ENCODE measurements at regions not wholly inside any gene's neighbourhood (a gene's known extent, or its start where the extent isn't known, plus 50 kb on each side); places are given as distances from the start of the nearest gene placed in this dataset.

DNA sequence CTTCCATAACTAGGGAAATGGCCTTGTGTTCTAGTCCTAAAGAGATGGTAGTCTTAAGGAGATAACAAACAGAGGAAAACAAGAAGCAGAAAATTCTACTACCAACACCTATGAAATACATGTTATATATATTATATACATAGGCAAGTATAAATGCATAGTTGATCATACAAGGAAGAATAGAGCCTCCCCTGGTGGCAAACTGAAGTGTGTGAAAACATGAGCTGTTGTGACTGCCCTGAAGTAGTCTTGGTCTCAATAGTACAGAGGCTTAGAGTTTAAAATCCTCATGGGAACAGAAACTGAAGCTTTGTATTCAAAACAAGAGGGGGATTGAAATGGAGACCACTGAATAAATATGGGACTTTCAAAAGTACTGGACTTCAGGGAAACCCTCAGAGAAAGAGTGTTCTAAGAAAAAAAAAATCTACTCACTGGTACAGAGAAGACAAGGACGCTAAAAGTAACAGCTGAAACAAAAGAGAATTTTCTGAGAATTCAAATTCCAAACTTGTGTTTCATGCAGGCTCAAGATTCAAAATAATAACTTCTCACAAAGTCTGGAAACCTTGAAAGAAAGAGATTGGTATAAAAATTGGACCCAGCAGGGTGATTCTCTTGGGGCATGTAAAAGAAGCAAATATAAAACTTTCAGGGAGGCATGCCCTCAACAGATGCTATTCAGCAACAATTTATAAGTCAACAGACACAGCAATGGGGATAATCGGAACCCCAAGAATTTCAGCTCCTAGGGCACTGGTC, 59.7 kb upstream of the SAMD3 start:
- Mint-ChIP-seq H3K27me3 (no peaks in the 10 kb centered on the region), H3K27ac (no peak overlapping the region), H3K4me1 (ENCODE audit: low read depth) (no peaks in the 10 kb centered on the region), H3K36me3 (ENCODE audit: insufficient read depth) (no peaks in the 10 kb centered on the region), H3K4me3 (ENCODE audit: low read depth) (no peak overlapping the region), H3K9me3 (ENCODE audit: low read depth) (peaks cover 5% of the 10 kb centered on the region)
- TF ChIP-seq, protein P1, sequence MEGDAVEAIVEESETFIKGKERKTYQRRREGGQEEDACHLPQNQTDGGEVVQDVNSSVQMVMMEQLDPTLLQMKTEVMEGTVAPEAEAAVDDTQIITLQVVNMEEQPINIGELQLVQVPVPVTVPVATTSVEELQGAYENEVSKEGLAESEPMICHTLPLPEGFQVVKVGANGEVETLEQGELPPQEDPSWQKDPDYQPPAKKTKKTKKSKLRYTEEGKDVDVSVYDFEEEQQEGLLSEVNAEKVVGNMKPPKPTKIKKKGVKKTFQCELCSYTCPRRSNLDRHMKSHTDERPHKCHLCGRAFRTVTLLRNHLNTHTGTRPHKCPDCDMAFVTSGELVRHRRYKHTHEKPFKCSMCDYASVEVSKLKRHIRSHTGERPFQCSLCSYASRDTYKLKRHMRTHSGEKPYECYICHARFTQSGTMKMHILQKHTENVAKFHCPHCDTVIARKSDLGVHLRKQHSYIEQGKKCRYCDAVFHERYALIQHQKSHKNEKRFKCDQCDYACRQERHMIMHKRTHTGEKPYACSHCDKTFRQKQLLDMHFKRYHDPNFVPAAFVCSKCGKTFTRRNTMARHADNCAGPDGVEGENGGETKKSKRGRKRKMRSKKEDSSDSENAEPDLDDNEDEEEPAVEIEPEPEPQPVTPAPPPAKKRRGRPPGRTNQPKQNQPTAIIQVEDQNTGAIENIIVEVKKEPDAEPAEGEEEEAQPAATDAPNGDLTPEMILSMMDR (IDR thresholded peaks at IDR 0.05; ENCODE audit: unreplicated experiment), result peak; percentile 24
- no peak for DNase-seq (ENCODE audit: low spot score, unreplicated experiment)

GRCh38 chr6:130276507-130276906, 53.8 kb upstream of the SAMD3 start:
- Mint-ChIP-seq H3K4me3 (ENCODE audit: low read depth) (no peak overlapping the region), H3K4me1 (ENCODE audit: low read depth) (no peaks in the 10 kb centered on the region), H3K27ac (no peak overlapping the region), H3K9me3 (ENCODE audit: low read depth) (peaks cover 29% of the 10 kb centered on the region), H3K27me3 (no peaks in the 10 kb centered on the region), H3K36me3 (ENCODE audit: insufficient read depth) (peaks cover 2% of the 10 kb centered on the region)
- TF ChIP-seq, protein P1 (IDR thresholded peaks at IDR 0.05; ENCODE audit: unreplicated experiment), result no peak
- DNase-seq (ENCODE audit: low spot score, unreplicated experiment), result no peak

DNA sequence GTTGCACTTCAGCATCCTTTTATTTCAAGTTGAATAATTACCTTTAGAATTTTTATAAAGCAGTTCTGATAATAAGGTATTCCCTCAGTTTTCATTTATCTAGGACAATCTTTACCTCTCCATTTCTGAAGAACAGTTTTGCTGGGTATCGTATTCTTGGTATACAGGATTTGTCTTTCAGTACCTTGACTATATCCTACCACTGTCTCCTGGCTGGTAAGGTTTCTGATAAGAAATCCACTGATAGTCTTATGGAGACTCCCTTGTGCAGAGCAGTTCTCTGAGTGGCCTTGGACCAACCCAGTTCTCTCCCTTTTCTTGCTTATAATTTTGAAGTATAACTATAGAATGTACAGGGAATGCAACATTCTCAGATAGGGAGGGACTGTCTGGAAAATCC, 51.3 kb upstream of the SAMD3 start:
- Mint-ChIP-seq H3K4me3 (ENCODE audit: low read depth) (no peak overlapping the region), H3K27me3 (no peaks in the 10 kb centered on the region), H3K9me3 (ENCODE audit: low read depth) (peaks cover 33% of the 10 kb centered on the region), H3K4me1 (ENCODE audit: low read depth) (no peaks in the 10 kb centered on the region), H3K27ac (no peak overlapping the region), H3K36me3 (ENCODE audit: insufficient read depth) (peaks cover 2% of the 10 kb centered on the region)
- DNase-seq (ENCODE audit: low spot score, unreplicated experiment), result no peak
- TF ChIP-seq, protein P1 (IDR thresholded peaks at IDR 0.05; ENCODE audit: unreplicated experiment), result no peak

Measured in progenitor cell of endocrine pancreas (in vitro differentiated cells).